AG04450 (cell line): ENCODE measurements at regions not wholly inside any gene's neighbourhood (a gene's known extent, or its start where the extent isn't known, plus 50 kb on each side); places are given as distances from the start of the nearest gene placed in this dataset.

Source experiments
- CTCF ChIA-PET: fragments of 300-600, 350-600 bp; formaldehyde crosslinking; extraction: SDS; loops from one replicate; lab custom pipeline; 2022; ENCODE audit warnings: antibody characterized with exemption, inconsistent platforms; lab: Charles Lee
- POLR2A ChIA-PET: fragments of 350-600 bp; formaldehyde crosslinking; extraction: SDS; loops from one replicate; lab custom pipeline; 2021; ENCODE audit warnings: antibody characterized with exemption, inconsistent platforms; lab: Yijun Ruan, JAX
- DNase-seq: peaks from one replicate; pipeline ENCODE4 v3.0.0-alpha.2; 2011; ENCODE audit warnings: low read depth, low spot score
- H3K27ac ChIP-seq: one replicate; pipeline ENCODE4 v1.5.1; 2012; ENCODE audit warnings: low read depth, low read length, control low read depth
- H3K27me3 ChIP-seq: one replicate; pipeline ENCODE4 v1.6.0; 2012; ENCODE audit warnings: low read length; ENCODE audit not compliant: control insufficient read depth, insufficient read depth
- H3K4me3 ChIP-seq: 2 replicates; pipeline ENCODE4 v1.5.1; 2011; ENCODE audit warnings: mild to moderate bottlenecking, low read depth, low read length, control low read depth
- H3K9me3 ChIP-seq: 2 replicates; pipeline ENCODE4 v1.5.1; 2012; ENCODE audit warnings: low read length; ENCODE audit not compliant: control insufficient read depth, insufficient read depth
- TF ChIP-seq, protein P1 (sequence below): IDR thresholded peaks from 2 replicates; pipeline ENCODE4 v1.5.1; 2011; ENCODE audit warnings: low read depth, low read length, control low read depth, inconsistent platforms

DNA sequence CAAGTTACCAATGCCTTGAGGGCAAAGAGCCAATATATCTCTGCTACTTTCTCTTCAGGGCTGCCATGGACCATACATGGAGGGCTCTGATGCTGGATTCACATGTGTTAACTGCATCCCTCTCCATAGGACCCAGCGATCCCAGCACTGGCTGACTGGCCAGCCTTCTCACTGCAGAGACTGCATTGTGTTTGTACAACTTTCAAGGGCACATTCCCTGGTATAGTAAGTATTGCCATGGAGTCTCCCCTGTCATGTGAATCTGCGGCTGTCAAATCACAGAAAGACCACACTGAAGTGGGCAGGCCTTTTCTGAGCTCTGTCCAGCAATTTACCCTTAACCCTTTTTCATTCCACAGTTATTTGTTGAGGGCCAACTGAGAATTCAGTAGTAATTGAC is 449.8 kb downstream of the OMA1 start:
- ChIA-PET POLR2A (no interaction called here), CTCF (no interaction called here)
- H3K27ac ChIP-seq, result no peak overlapping the region
- DNase-seq, result no peak
- no peaks in the 10 kb centered on the region for H3K27me3 ChIP-seq
- H3K9me3 ChIP-seq, result no peaks in the 10 kb centered on the region
- H3K4me3 ChIP-seq, result no peak overlapping the region
- TF ChIP-seq, protein P1, sequence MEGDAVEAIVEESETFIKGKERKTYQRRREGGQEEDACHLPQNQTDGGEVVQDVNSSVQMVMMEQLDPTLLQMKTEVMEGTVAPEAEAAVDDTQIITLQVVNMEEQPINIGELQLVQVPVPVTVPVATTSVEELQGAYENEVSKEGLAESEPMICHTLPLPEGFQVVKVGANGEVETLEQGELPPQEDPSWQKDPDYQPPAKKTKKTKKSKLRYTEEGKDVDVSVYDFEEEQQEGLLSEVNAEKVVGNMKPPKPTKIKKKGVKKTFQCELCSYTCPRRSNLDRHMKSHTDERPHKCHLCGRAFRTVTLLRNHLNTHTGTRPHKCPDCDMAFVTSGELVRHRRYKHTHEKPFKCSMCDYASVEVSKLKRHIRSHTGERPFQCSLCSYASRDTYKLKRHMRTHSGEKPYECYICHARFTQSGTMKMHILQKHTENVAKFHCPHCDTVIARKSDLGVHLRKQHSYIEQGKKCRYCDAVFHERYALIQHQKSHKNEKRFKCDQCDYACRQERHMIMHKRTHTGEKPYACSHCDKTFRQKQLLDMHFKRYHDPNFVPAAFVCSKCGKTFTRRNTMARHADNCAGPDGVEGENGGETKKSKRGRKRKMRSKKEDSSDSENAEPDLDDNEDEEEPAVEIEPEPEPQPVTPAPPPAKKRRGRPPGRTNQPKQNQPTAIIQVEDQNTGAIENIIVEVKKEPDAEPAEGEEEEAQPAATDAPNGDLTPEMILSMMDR, result no peak

- ChIA-PET CTCF (no interaction called here), POLR2A (no interaction called here)
- Histone ChIP-seq H3K27ac (no peak overlapping the region), H3K27me3 (no peaks in the 10 kb centered on the region), H3K4me3 (no peak overlapping the region), H3K9me3 (no peaks in the 10 kb centered on the region)
- DNase-seq, result no peak
- TF ChIP-seq, protein P1, result no peak
Observed at GRCh38 chr1:58095183-58095582, 451.3 kb downstream of the OMA1 start.

DNA sequence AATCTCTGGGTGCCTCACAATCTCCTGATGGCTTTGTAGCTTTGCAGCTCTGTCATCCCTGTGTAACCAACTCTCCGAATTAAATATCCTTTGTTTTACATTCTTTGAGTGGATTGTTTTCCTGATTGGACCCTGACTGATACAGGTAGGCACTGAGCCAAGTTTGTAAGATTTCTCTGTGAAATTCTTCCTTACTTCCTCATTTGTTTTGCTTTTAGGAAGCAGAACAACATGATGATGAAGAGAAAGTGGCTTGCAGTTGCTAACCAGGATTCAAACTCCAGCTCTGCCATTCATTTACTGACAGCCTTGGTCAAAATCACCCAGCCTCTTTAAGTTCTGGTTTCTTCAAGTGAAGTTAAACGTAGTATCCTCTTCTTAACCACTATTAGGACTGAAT is 452.3 kb downstream of the OMA1 start:
- DNase-seq, result no peak
- Histone ChIP-seq H3K4me3 (no peak overlapping the region), H3K27me3 (no peaks in the 10 kb centered on the region), H3K27ac (no peak overlapping the region), H3K9me3 (no peaks in the 10 kb centered on the region)
- ChIA-PET CTCF (no interaction called here), POLR2A (no interaction called here)
- TF ChIP-seq, protein P1, result no peak

- Histone ChIP-seq H3K4me3 (no peak overlapping the region), H3K27ac (no peak overlapping the region), H3K9me3 (no peaks in the 10 kb centered on the region), H3K27me3 (no peaks in the 10 kb centered on the region)
- ChIA-PET CTCF (no interaction called here), POLR2A (no interaction called here)
- no peak for DNase-seq
- TF ChIP-seq, protein P1, result no peak
Observed at GRCh38 chr1:58090640-58091039, 455.9 kb downstream of the OMA1 start.

DNA sequence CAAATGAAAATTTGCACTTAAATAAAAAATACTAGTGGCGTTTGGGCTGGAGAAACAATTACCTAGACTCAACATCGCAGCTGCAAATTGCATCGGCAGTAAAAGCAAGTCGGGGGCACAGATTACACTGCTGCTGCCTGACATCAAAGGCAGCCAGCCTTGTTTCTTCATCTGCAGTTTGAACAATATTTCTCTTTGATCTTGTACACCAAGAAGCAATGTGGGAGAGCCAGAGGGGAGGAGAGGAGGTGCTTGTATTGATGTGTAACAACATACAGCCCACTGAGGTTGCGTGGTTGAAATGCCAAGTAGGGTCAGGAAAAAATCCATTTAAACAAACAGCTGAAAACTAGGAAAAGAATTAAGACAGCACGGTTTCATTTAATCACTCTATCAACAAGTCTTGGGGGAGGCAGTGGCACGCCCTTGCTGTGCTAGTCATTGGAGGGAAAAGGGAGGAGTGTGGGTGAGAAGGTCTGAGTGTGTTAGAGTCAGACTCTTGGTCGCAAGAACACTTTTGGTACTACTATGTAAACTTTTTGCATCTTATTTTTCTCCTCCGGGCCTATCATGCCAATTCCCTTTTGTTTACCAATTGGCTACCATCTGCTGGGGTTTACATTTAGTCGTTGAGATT is 456.5 kb downstream of the OMA1 start:
- CTCF ChIA-PET, result no interaction called here
- H3K4me3 ChIP-seq, result no peak overlapping the region
- DNase-seq, result no peak

More for the DNA sequence above, 456.5 kb downstream of the OMA1 start:
- POLR2A ChIA-PET, result no interaction called here
- H3K9me3 ChIP-seq, result no peaks in the 10 kb centered on the region
- no peak overlapping the region for H3K27ac ChIP-seq
- TF ChIP-seq, protein P1, result no peak
- H3K27me3 ChIP-seq, result no peaks in the 10 kb centered on the region
